ENCODE measurements at regions not wholly inside any gene's neighbourhood (a gene's known extent, or its start where the extent isn't known, plus 50 kb on each side); places are given as distances from the start of the nearest gene placed in this dataset.

GRCh38 chr6:121520337-121521163, 85.1 kb downstream of the GJA1 start:
- no peak for TF ChIP-seq CTCF (IDR thresholded peaks at IDR 0.05; ENCODE audit: low read depth, low read length, missing input control)
- TF ChIP-seq YY1 (IDR thresholded peaks at IDR 0.05) = no peak
- no peak for TF ChIP-seq EGR1 (IDR thresholded peaks at IDR 0.05; ENCODE audit: low read depth in 2 of 2)
- no peak for TF ChIP-seq RXRA (IDR thresholded peaks at IDR 0.05)
- no peak for TF ChIP-seq RAD21 (IDR thresholded peaks at IDR 0.05)
- TF ChIP-seq GABPA (IDR thresholded peaks at IDR 0.05 in 1 of 2, conservative IDR thresholded peaks at IDR 0.05 in 1 of 2) = no peak
- no peak for TF ChIP-seq MAX (IDR thresholded peaks at IDR 0.05)

All from liver (tissue), 3 donors.